CD4-positive, alpha-beta T cell (primary cell): ENCODE measurements at regions not wholly inside any gene's neighbourhood (a gene's known extent, or its start where the extent isn't known, plus 50 kb on each side); places are given as distances from the start of the nearest gene placed in this dataset.

ENCODE experiments used
- ATAC-seq: fragments of 200-7000 bp; cut with Tn5 transposase; one replicate; pipeline ENCODE4 v1.10.0; 2022; ENCODE audit warnings: mild to moderate bottlenecking; ENCODE audit not compliant: poor library complexity
- CTCF ChIA-PET: fragments of 350-600 bp; sonication (Branson Sonifier 250); formaldehyde crosslinking; loops from one replicate; lab custom pipeline; 2021; ENCODE audit warnings: antibody characterized with exemption, inconsistent platforms; lab: Charles Lee
- POLR2A ChIA-PET: fragments of 350-600 bp; sonication (Branson Sonifier 250); formaldehyde crosslinking; loops from one replicate; lab custom pipeline; 2021; ENCODE audit warnings: antibody characterized with exemption, inconsistent platforms; lab: Charles Lee
- DNase-seq, 14 experiments: peaks; one replicate each; pipeline ENCODE4 v3.0.0-alpha.2; 2013 to 2020; ENCODE audit warnings: mixed read lengths in 2 of 14
- H3K27ac ChIP-seq, 2 donors: one replicate each; pipeline versions ENCODE4 v1.5.1 to v1.7.0; 2013; ENCODE audit warnings: low read length in 2 of 2, low read depth in 1 of 2, mild to moderate bottlenecking in 1 of 2
- H3K27me3 ChIP-seq, 2 experiments: 1 replicate in 1 of 2; 2 replicates in 1 of 2; pipeline versions ENCODE4 v1.6.1 to v1.7.0; 2013; ENCODE audit warnings: low read length in 2 of 2, control low read depth in 1 of 2, mild to moderate bottlenecking in 1 of 2, moderate library complexity in 1 of 2; ENCODE audit not compliant: insufficient read depth in 2 of 2, control insufficient read depth in 1 of 2
- H3K36me3 ChIP-seq: one replicate; pipeline ENCODE4 v1.6.1; 2013; ENCODE audit warnings: low read length, control low read depth; ENCODE audit not compliant: insufficient read depth
- H3K4me1 ChIP-seq: one replicate; pipeline ENCODE4 v1.6.1; 2013; ENCODE audit warnings: low read length, control low read depth; ENCODE audit not compliant: insufficient read depth
- H3K4me3 ChIP-seq: one replicate; pipeline ENCODE4 v1.5.1; 2013; ENCODE audit warnings: mild to moderate bottlenecking, low read length, moderate library complexity
- H3K9me3 ChIP-seq, 2 experiments: 1 replicate in 1 of 2; 2 replicates in 1 of 2; pipeline versions ENCODE4 v1.6.1 to v1.7.0; 2013; ENCODE audit warnings: low read length in 2 of 2, mild to moderate bottlenecking in 2 of 2, control low read depth in 1 of 2, moderate library complexity in 1 of 2; ENCODE audit not compliant: control insufficient read depth in 1 of 2, insufficient read depth in 1 of 2
- H3K27ac Mint-ChIP-seq: one replicate; pipeline ENCODE4 v1.8.0; 2020; ENCODE audit warnings: mixed read lengths
- H3K27me3 Mint-ChIP-seq: one replicate; pipeline ENCODE4 v1.8.0; 2021; ENCODE audit warnings: mixed read lengths
- H3K36me3 Mint-ChIP-seq: one replicate; pipeline ENCODE4 v1.8.0; 2021; ENCODE audit warnings: low read depth, mixed read lengths
- H3K4me1 Mint-ChIP-seq: one replicate; pipeline ENCODE4 v1.8.0; 2021; ENCODE audit warnings: low read depth, mixed read lengths
- H3K4me3 Mint-ChIP-seq: one replicate; pipeline ENCODE4 v1.8.0; 2020; ENCODE audit warnings: mild to moderate bottlenecking, mixed read lengths
- H3K9me3 Mint-ChIP-seq: one replicate; pipeline ENCODE4 v1.8.0; 2020; ENCODE audit warnings: mixed read lengths
- intact Hi-C, 2 experiments: fragments of 100-400 bp; cut with DNase I in 1 of 2; cut with micrococcal nuclease in 1 of 2; formaldehyde crosslinking; loops; one replicate each; pipeline versions ENCODE4 v1.15.1 to v1.9.0; 2023 to 2025; cut with DNase I, micrococcal nuclease
- TF ChIP-seq, protein P1 (sequence below): fragments of 200-600 bp; IDR thresholded peaks from one replicate; pipeline ENCODE4 v1.8.0; 2022; ENCODE audit warnings: antibody characterized with exemption, mild to moderate bottlenecking

DNA sequence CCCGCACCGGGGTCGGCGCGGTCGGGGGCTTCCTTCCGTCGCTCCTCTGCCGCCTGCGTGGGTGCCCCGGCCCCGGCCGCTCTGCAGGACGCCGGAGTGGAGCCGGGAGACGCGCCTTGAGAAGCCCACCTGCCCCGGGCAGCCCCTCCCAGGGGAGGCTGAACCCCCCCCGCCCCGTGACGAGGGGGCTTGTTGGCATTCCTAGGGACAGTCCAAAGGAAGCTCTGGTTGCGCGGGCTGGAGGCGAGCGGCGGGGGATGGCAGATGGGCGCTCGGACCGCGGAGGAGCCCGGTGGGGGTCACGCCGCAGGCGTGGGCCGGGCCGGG, 133.5 kb upstream of the MGAT5 start:
- Mint-ChIP-seq H3K4me1 (peaks cover 58% of the 10 kb centered on the region), H3K36me3 (peaks cover 15% of the 10 kb centered on the region), H3K27me3 (no peaks in the 10 kb centered on the region), H3K9me3 (no peaks in the 10 kb centered on the region), H3K27ac (no peak overlapping the region), H3K4me3 (peak overlapping the region; percentile 84)
- DNase-seq (peak in 4 of 14 experiments; percentile 10 to 45 (median 14)), ATAC-seq (peak; percentile 1)
- no peaks in the 10 kb centered on the region for H3K9me3 ChIP-seq
- intact Hi-C loops: loop anchor here in 1 of 2 experiments (5.0 to 10.0 kb wide), 2 partner anchors 797 to 1404 kb away; partner anchors contain the start of gene CCNT2
- H3K4me1 ChIP-seq: peaks cover 53% of the 10 kb centered on the region
- H3K27me3 ChIP-seq: no peaks in the 10 kb centered on the region
- CTCF ChIA-PET: interaction anchor here (1.2 to 6.0 kb wide), 5 partner anchors 87 to 330 kb away, joined by 3 to 55 read pairs (median 9); no protein-coding TSS in a partner anchor
- H3K27ac ChIP-seq: peak overlapping the region in 1 of 2 donors; percentile 74
- TF ChIP-seq, protein P1, sequence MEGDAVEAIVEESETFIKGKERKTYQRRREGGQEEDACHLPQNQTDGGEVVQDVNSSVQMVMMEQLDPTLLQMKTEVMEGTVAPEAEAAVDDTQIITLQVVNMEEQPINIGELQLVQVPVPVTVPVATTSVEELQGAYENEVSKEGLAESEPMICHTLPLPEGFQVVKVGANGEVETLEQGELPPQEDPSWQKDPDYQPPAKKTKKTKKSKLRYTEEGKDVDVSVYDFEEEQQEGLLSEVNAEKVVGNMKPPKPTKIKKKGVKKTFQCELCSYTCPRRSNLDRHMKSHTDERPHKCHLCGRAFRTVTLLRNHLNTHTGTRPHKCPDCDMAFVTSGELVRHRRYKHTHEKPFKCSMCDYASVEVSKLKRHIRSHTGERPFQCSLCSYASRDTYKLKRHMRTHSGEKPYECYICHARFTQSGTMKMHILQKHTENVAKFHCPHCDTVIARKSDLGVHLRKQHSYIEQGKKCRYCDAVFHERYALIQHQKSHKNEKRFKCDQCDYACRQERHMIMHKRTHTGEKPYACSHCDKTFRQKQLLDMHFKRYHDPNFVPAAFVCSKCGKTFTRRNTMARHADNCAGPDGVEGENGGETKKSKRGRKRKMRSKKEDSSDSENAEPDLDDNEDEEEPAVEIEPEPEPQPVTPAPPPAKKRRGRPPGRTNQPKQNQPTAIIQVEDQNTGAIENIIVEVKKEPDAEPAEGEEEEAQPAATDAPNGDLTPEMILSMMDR: no peak
- POLR2A ChIA-PET: interaction anchor here (0.6 to 4.2 kb wide), 22 partner anchors 8 to 798 kb away, joined by 3 to 50 read pairs (median 5); partner anchors contain the start of genes CCNT2 and MGAT5
- H3K36me3 ChIP-seq: no peaks in the 10 kb centered on the region
- H3K4me3 ChIP-seq: peak overlapping the region; percentile 76

DNA sequence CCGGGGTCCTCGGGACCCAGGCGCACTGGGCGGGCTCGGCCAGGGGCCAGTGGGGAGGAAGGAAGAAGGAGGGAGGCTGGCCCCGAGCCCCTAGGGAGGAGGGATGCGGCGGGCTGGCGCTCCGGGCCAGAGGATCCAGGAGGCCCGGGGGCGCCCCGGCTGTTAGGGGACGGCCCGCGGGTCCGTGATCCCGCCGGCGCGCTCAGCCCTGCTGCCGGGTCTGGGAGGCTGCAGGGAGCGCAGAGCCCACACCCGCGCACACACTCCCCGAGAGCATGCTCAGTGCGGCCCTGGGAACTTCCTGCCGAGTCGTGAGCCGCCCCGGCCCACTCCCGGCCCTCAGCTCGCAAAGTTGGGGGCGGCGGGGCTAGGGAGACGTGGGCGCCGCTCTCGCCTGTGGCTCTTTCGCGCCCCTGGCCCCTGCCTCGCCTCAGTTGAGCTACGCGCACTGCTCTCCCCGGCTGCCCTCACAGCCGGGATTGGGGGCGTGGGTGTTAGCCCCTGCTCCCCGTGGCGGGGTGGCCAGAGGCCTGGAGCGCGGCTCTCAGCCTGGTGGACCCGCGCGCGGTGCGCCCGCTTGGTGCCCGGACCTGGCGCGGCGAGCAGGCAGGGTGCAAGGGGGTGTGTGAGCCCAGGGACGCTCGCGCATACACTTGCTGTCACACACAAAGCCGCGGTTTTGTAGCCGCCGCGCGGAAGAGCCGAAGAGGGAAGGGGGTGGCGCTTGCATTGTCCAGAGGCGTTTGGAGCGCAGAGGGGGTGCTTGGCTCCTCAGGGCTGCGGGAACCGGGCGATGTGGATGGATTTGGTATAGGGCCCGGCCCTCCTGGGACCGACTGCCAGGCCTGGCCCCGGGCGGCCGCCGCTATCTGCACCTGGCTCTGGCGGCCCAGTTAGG, 132.9 kb upstream of the MGAT5 start:
- Histone ChIP-seq H3K4me3 (peak overlapping the region; percentile 76), H3K27ac (peak overlapping the region; percentile 7 to 74), H3K36me3 (peaks cover 5% of the 10 kb centered on the region), H3K27me3 (no peaks in the 10 kb centered on the region), H3K9me3 (no peaks in the 10 kb centered on the region), H3K4me1 (peaks cover 60% of the 10 kb centered on the region)
- no peaks in the 10 kb centered on the region for H3K9me3 Mint-ChIP-seq
- H3K4me3 Mint-ChIP-seq: peak overlapping the region; percentile 87
- H3K27ac Mint-ChIP-seq: peak overlapping the region; percentile 69
- intact Hi-C loops: loop anchor here in 1 of 2 experiments (5.0 to 10.0 kb wide), 2 partner anchors 796 to 1404 kb away; partner anchors contain the start of gene CCNT2
- DNase-seq (peak; percentile 37 to 84 (median 58)), ATAC-seq (peak; percentile 68)
- POLR2A ChIA-PET: interaction anchor here (1.0 to 4.2 kb wide), 17 partner anchors 8 to 797 kb away, joined by 3 to 50 read pairs (median 5); partner anchors contain the start of genes CCNT2 and MGAT5
- TF ChIP-seq, protein P1: no peak
- CTCF ChIA-PET: interaction anchor here (1.3 to 6.0 kb wide), 4 partner anchors 87 to 291 kb away, joined by 3 to 55 read pairs (median 26); no protein-coding TSS in a partner anchor
- H3K36me3 Mint-ChIP-seq: peaks cover 15% of the 10 kb centered on the region
- H3K27me3 Mint-ChIP-seq: no peaks in the 10 kb centered on the region
- peaks cover 64% of the 10 kb centered on the region for H3K4me1 Mint-ChIP-seq

DNA sequence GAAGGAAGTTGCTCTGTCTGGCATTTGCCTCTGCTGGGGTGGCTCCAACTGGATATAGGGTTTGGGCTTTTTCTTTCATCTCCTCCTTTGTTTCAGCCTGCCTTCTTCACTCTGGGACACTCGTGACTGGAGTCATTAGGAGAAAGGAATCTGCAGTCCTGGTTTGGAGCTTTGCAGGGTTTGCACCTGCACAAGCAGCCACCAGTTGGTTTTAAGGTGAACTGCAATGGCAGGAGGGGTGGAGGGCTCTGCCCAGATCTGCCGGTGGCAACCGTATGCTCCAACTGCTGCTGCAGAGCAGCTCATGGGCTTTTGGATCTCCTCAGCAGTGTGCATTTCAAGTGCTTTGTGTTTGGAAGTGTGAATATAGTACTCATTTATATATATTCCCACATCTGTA, 131.3 kb upstream of the MGAT5 start:
- ChIA-PET POLR2A (interaction anchor here (0.8 to 1.6 kb wide), 4 partner anchors 26 to 94 kb away, joined by 3 to 9 read pairs (median 4); no protein-coding TSS in a partner anchor), CTCF (interaction anchor here (0.7 to 1.3 kb wide), 4 partner anchors 16 to 289 kb away, joined by 3 to 7 read pairs (median 4); no protein-coding TSS in a partner anchor)
- ATAC-seq (no peak), DNase-seq (peak in 5 of 14 experiments; percentile 6 to 55 (median 37))
- TF ChIP-seq, protein P1: no peak
- H3K9me3 ChIP-seq: no peaks in the 10 kb centered on the region
- H3K4me3 ChIP-seq: peak overlapping the region; percentile 18
- Mint-ChIP-seq H3K9me3 (no peaks in the 10 kb centered on the region), H3K4me3 (peak overlapping the region; percentile 87), H3K27ac (peak overlapping the region; percentile 69), H3K27me3 (no peaks in the 10 kb centered on the region), H3K4me1 (peaks cover 80% of the 10 kb centered on the region), H3K36me3 (peaks cover 15% of the 10 kb centered on the region)
- peaks cover 76% of the 10 kb centered on the region for H3K4me1 ChIP-seq
- no peaks in the 10 kb centered on the region for H3K27me3 ChIP-seq
- peaks cover 6% of the 10 kb centered on the region for H3K36me3 ChIP-seq
- intact Hi-C loops: loop anchor here (1.0 to 10.0 kb wide), 3 partner anchors 53 to 1402 kb away; partner anchors contain the start of gene CCNT2 (in 1 of the 2)
- no peak overlapping the region for H3K27ac ChIP-seq
